Glomerular endothelial cell (primary cell): ENCODE measurements at regions not wholly inside any gene's neighbourhood (a gene's known extent, or its start where the extent isn't known, plus 50 kb on each side); places are given as distances from the start of the nearest gene placed in this dataset.

ENCODE experiments used
- DNase-seq: peaks from one replicate; pipeline ENCODE4 v3.0.0-alpha.2; 2011; ENCODE audit warnings: low read depth, low spot score; ENCODE audit errors: extremely low read depth

- no peak for DNase-seq
Measured at GRCh38 chr4:96093563-96093962, 253.7 kb downstream of the PDHA2 start.

DNA sequence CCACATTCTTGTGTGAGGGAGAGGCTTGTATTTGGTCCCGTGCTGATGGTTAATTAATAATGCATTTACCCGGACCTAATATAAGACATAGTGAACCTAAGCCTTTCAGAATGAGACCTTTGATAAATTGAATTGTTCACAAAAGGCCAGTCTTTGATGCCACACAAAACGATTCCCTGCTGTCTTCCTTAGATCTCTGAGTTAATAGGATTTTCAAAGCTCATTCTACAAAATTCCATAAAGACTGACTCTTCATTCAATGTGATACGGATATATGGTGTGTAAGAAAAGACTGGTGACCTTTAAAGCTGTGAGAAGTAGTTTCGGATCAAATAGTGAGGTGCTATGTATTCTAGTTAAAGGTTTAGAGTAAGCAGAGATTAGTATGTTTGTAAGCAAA is 254.3 kb downstream of the PDHA2 start:
- no peak for DNase-seq

GRCh38 chr4:96097040-96097607 is 257.2 kb downstream of the PDHA2 start:
- no peak for DNase-seq

- DNase-seq, result no peak
Measured at GRCh38 chr4:96097693-96098092, 257.8 kb downstream of the PDHA2 start.

GRCh38 chr4:96099031-96099430 is 259.1 kb downstream of the PDHA2 start:
- DNase-seq, result no peak

- no peak for DNase-seq
Measured at GRCh38 chr4:96102541-96103026, 262.7 kb downstream of the PDHA2 start.

DNA sequence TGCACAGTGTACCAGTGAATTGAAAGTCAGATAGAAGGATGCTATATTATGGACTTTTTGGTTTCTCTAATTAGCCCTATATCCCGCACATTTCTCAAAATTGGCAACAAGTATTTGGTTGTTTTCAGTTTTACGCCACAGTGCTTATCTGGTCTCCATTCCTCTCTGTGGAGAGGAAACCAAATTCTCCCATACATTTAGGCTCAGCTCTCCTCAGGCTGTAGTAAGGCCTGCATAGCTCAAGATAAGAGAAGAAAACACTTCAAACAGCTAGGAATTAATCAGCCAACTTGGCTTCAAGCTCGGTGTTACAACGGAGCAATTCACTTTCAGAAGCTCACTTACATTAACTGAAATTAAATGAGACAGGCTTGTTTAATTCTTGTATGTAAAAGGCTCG is 263.2 kb downstream of the PDHA2 start:
- no peak for DNase-seq

DNA sequence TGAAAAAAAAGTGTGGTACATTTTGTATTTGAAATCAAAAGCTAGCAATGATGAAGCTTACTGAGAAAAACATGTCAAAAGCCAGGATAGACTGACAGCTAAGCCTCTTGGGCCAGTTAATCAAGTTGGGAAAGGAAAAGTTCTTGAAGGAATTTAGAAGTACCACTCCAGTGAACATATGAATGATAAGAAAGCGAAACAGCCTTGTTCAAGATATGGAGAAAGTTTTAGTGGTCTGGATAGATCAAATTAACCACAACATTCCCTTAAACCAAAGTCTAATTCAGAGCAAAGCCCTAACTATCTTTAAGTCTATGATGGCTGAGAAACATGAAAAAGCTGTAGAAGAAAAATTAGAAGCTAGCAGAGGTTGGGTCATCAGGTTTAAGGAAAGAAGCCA is 268.3 kb downstream of the PDHA2 start:
- DNase-seq, result no peak

DNA sequence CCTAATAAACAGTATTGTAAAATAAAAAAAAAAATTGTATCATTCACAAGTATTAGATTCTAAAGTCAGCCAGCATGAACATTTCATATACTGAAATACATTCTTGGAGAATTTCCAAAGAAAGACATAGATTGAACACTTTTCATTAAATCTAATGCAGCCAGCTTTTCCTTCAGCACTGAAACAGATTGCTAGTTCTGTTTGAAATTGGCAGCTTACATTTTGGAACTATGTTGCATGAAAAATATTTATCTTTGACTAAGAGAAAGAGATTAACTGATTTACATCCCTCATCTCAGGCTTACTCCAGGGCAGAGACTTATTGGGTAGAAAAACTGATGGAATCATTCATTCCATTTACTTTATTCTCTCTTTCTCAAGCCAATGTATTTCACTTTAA is 272.7 kb downstream of the PDHA2 start:
- no peak for DNase-seq

GRCh38 chr4:96120206-96120605 is 280.3 kb downstream of the PDHA2 start:
- DNase-seq, result no peak

DNA sequence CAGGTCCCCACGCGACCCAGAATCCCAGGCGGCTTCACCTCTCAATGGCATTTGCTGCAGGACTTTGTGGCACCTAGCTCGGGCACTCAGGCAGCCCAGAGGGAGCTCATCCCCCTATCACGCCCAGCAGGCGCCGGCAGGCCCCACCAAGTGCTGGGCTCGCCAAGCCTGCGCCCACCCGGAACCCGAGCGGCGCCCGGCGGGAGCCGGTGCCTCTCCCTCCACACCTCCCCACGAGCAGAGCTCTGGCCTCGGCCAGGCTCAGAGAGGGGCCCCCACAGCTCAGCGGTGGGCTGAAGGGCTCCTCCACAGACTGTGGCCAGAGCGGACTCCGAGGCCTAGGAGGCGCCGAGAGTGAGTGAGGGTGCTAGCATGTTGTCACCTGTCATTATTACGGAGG is 286.3 kb downstream of the PDHA2 start:
- no peak for DNase-seq

DNA sequence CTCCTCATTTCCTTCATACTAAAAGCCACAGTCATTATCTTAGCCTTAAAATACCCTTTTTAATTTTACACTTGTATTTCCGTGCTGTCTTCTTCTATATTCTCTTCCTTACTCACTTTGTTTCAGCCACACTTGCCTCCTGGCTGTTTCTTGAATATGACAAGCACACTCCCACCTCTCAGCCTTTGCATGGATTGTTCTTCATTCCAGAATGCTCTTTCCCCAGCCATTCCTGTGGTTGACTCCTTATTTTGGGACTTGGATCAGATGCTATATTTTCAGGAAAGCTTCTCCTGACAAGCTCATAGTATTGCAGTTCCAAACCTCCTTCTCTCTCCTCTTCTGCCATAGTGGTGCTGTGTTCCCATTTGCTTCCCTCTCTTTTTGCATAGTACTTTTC is 291.3 kb downstream of the PDHA2 start:
- DNase-seq, result no peak

GRCh38 chr4:96134806-96135205 is 294.9 kb downstream of the PDHA2 start:
- DNase-seq, result no peak

DNA sequence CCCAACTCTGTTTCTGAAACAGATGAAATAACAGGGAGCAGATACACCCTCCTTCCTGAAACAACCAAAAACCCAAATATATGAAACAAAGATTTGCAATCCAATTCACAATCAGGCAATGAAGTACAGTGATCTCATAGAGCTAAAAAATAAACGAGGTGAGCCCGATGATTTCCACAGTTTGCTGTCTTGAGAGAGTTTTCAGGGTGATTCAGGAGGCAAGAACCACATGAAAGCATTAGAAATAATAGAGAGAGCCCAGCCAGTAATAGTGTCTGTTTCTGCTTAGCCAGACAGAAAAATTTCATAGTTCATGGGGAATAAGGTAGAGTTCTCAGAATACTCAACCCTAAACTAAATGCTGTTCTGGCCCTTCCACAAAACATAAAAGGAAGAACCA is 296.2 kb downstream of the PDHA2 start:
- no peak for DNase-seq

DNA sequence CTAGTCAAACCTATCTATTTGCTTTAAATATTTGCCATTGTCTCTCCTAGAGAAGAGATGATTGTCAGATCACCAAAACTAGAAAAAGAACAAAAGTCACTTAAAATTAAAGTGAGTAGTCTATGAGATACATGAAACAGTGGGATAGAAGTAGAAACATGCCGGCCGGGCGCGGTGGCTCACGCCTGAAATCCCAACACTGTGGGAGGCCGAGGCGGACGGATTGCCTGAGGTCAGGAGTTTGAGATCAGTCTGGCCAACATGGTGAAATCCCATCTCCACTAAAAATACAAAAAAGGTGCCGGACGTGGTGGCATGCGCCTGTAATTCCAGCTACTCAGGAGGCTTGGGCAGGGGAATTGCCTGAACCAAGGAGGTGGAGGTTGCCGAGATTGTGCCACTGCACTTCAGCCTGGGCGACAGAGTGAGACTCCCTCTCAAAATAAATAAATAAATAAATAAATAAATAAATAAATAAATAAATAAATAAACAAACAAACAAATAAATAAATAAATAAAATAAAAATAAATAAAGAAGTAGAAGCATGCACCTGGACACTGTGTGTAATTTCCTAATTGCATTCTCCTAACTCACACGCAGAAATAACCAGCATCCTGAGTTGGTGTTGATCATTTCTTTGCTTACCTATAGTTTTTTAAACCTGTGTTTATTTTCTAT is 299.5 kb downstream of the PDHA2 start:
- DNase-seq, result no peak

GRCh38 chr4:96145601-96146000 is 305.7 kb downstream of the PDHA2 start:
- no peak for DNase-seq

- DNase-seq, result no peak
Measured at GRCh38 chr4:96146686-96147085, 306.8 kb downstream of the PDHA2 start.

DNA sequence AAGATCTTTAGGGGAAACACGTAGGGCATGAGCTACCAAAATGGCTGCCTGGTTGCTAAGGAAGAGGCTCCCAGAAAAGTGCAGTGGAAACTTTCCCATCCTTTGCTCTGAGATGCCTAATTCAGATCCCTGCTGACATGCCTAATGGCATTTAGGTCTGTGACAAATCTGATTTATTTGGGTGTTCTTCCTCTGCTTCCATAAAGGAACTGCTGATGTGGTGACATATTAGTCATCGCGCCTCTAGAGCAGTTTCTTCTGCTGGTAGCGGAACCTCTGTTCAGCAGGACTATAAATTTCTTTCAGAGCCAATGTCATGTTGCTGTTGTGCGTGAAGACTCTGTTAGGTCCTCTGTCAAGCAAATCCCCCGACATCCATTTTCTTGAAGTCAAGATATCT is 310.0 kb downstream of the PDHA2 start:
- DNase-seq, result no peak

- no peak for DNase-seq
Measured at GRCh38 chr4:96150466-96150865, 310.6 kb downstream of the PDHA2 start.

DNA sequence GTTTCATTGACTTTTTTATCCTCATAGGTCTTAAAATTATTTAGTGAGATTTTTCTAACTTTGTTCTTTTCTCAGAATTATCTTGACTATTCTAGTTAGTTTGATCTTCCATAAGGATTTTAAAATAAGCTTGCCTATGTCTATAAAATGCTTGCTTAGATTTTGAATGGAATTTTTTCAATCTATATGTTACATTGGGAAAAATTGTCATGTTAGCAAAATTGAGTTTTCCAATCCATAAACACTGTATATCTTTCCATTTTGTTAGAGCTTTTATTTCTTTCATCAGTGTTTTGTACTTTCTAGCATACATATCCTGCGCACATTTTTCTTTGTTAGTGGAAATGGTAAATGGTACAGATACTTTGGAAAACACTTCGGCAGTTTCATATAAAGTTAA is 312.9 kb downstream of the PDHA2 start:
- DNase-seq, result no peak

GRCh38 chr4:96154676-96155075 is 314.8 kb downstream of the PDHA2 start:
- no peak for DNase-seq

- DNase-seq, result no peak
Measured at GRCh38 chr4:96162636-96163035, 322.7 kb downstream of the PDHA2 start.
